Vagina (tissue), 2 donors: ENCODE measurements at regions not wholly inside any gene's neighbourhood (a gene's known extent, or its start where the extent isn't known, plus 50 kb on each side); places are given as distances from the start of the nearest gene placed in this dataset.

Experiments
- DNase-seq, 2 donors: peaks; one replicate each; pipeline ENCODE4 v3.0.0-alpha.2; 2017; ENCODE audit errors: extremely low spot score in 2 of 2
- H3K27ac ChIP-seq: fragments of 200-600 bp; sonication (generic); one replicate; pipeline ENCODE4 v1.5.1; 2019
- H3K27me3 ChIP-seq: fragments of 200-600 bp; sonication (generic); one replicate; pipeline ENCODE4 v1.5.1; 2019
- H3K36me3 ChIP-seq, 2 donors: fragments of 200-600 bp; sonication (generic); one replicate each; pipeline ENCODE4 v1.5.1; 2017 to 2019
- H3K4me1 ChIP-seq: fragments of 200-600 bp; sonication (generic); one replicate; pipeline ENCODE4 v1.5.1; 2019
- H3K4me3 ChIP-seq, 2 donors: fragments of 200-600 bp; sonication (generic); 1 replicate in 1 of 2; 2 replicates in 1 of 2; pipeline ENCODE4 v1.5.1; 2016 to 2019
- H3K9me3 ChIP-seq: fragments of 200-600 bp; sonication (generic); one replicate; pipeline ENCODE4 v1.5.1; 2019
- POLR2A ChIP-seq, 2 donors: fragments of 450-650 bp; IDR thresholded peaks; one replicate each; pipeline ENCODE4 v1.6.1; 2017; ENCODE audit warnings: antibody characterized with exemption in 2 of 2, mild to moderate bottlenecking in 2 of 2, moderate library complexity in 2 of 2
- POLR2AphosphoS5 ChIP-seq, 2 donors: sonication (generic); formaldehyde crosslinking; IDR thresholded peaks; one replicate each; pipeline ENCODE4 v1.9.0; 2017; ENCODE audit warnings: antibody characterized with exemption in 2 of 2, mild to moderate bottlenecking in 2 of 2, low read depth in 1 of 2; ENCODE audit not compliant: insufficient read depth in 1 of 2
- intact Hi-C: fragments of 100-400 bp; cut with DNase I; formaldehyde crosslinking; loops from one replicate; pipeline ENCODE4 v1.15.1; 2023
- TF ChIP-seq, protein P1 (sequence below), 3 experiments: fragments of 450-650 bp in 2 of 3; fragments of 200-600 bp in 1 of 3; sonication (generic) in 1 of 3; IDR thresholded peaks; one replicate each; pipeline ENCODE4 v1.5.1; 2017 to 2019; ENCODE audit warnings: antibody characterized with exemption in 3 of 3, mild to moderate bottlenecking in 2 of 3, moderate library complexity in 2 of 3

GRCh38 chr6:170086639-170087420 is 204.0 kb downstream of the DLL1 start:
- intact Hi-C loops: no loop called here
- Histone ChIP-seq H3K4me1 (no peaks in the 10 kb centered on the region), H3K36me3 (no peaks in the 10 kb centered on the region), H3K9me3 (no peaks in the 10 kb centered on the region), H3K4me3 (no peak overlapping the region), H3K27ac (no peak overlapping the region), H3K27me3 (no peaks in the 10 kb centered on the region)
- TF ChIP-seq POLR2A (IDR thresholded peaks at IDR 0.05) (no peak), POLR2AphosphoS5 (IDR thresholded peaks at IDR 0.05; ENCODE audit: insufficient read depth in 1 of 2, low read depth in 1 of 2) (no peak)
- TF ChIP-seq, protein P1, sequence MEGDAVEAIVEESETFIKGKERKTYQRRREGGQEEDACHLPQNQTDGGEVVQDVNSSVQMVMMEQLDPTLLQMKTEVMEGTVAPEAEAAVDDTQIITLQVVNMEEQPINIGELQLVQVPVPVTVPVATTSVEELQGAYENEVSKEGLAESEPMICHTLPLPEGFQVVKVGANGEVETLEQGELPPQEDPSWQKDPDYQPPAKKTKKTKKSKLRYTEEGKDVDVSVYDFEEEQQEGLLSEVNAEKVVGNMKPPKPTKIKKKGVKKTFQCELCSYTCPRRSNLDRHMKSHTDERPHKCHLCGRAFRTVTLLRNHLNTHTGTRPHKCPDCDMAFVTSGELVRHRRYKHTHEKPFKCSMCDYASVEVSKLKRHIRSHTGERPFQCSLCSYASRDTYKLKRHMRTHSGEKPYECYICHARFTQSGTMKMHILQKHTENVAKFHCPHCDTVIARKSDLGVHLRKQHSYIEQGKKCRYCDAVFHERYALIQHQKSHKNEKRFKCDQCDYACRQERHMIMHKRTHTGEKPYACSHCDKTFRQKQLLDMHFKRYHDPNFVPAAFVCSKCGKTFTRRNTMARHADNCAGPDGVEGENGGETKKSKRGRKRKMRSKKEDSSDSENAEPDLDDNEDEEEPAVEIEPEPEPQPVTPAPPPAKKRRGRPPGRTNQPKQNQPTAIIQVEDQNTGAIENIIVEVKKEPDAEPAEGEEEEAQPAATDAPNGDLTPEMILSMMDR (IDR thresholded peaks at IDR 0.05): no peak
- no peak for DNase-seq

- Histone ChIP-seq H3K36me3 (no peaks in the 10 kb centered on the region), H3K27me3 (no peaks in the 10 kb centered on the region), H3K4me1 (no peaks in the 10 kb centered on the region), H3K9me3 (no peaks in the 10 kb centered on the region), H3K27ac (no peak overlapping the region), H3K4me3 (no peak overlapping the region)
- no peak for TF ChIP-seq POLR2A (IDR thresholded peaks at IDR 0.05)
- intact Hi-C loops: no loop called here
- DNase-seq: no peak
Measured at GRCh38 chr6:170085475-170086401, 205.1 kb downstream of the DLL1 start.

DNA sequence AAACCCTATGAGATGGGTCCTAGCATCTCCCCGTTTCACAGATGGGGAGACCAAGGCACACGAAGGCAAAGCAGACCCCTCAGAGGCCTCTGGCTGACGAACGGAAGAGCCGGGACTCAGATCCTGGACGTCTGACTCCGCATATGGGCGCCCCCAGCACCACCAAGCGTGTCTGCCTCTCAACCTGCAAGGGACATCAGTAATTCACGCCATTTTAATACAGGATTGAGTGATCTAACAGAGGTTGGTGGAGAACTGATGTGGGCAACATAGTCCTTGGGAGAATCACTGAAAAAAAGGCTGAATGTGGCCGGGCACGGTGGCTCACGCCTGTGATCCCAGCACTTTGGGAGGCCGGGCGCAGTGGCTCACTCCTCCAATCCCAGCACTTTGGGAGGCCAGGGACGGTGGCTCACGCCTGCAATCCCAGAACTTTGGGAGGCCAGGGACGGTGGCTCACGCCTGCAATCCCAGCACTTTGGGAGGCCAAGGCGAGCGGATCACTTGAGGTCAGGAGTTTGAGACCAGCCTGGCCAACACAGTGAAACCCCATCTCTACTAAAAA is 206.6 kb downstream of the DLL1 start:
- Histone ChIP-seq H3K4me3 (no peak overlapping the region), H3K4me1 (no peaks in the 10 kb centered on the region), H3K27me3 (no peaks in the 10 kb centered on the region), H3K9me3 (no peaks in the 10 kb centered on the region), H3K36me3 (no peaks in the 10 kb centered on the region), H3K27ac (no peak overlapping the region)
- no peak for DNase-seq
- intact Hi-C loops: no loop called here
- TF ChIP-seq POLR2AphosphoS5 (IDR thresholded peaks at IDR 0.05; ENCODE audit: insufficient read depth in 1 of 2, low read depth in 1 of 2) (no peak), POLR2A (IDR thresholded peaks at IDR 0.05) (no peak)
- TF ChIP-seq, protein P1 (IDR thresholded peaks at IDR 0.05): no peak

- Histone ChIP-seq H3K4me3 (no peak overlapping the region), H3K4me1 (no peaks in the 10 kb centered on the region), H3K27ac (no peak overlapping the region), H3K27me3 (no peaks in the 10 kb centered on the region), H3K9me3 (no peaks in the 10 kb centered on the region), H3K36me3 (no peaks in the 10 kb centered on the region)
- no peak for DNase-seq
- intact Hi-C loops: no loop called here
- no peak for TF ChIP-seq POLR2A (IDR thresholded peaks at IDR 0.05)
- TF ChIP-seq, protein P1 (IDR thresholded peaks at IDR 0.05): no peak
- TF ChIP-seq POLR2AphosphoS5 (IDR thresholded peaks at IDR 0.05; ENCODE audit: insufficient read depth in 1 of 2, low read depth in 1 of 2): no peak
Measured at GRCh38 chr6:170083236-170084051, 207.4 kb downstream of the DLL1 start.
